Esophagus squamous epithelium (tissue), 5 donors: ENCODE measurements at regions not wholly inside any gene's neighbourhood (a gene's known extent, or its start where the extent isn't known, plus 50 kb on each side); places are given as distances from the start of the nearest gene placed in this dataset.

ENCODE experiments used
- DNase-seq: peaks from one replicate; lab custom pipeline; 2025; lab: John Stamatoyannopoulos, UW
- H3K27ac ChIP-seq, 4 donors: fragments of 200-600 bp; sonication (generic); one replicate each; pipeline ENCODE4 v1.5.1; 2016 to 2019; ENCODE audit warnings: mild to moderate bottlenecking in 1 of 4
- H3K27me3 ChIP-seq, 4 donors: fragments of 200-600 bp; sonication (generic); 1 replicate in 3 of 4; 2 replicates in 1 of 4; pipeline versions ENCODE4 v1.5.1 to v1.6.0; 2017 to 2021; ENCODE audit warnings: antibody characterized with exemption in 1 of 4
- H3K36me3 ChIP-seq, 3 donors: fragments of 200-600 bp; sonication (generic); one replicate each; pipeline ENCODE4 v1.5.1; 2016 to 2019
- H3K4me1 ChIP-seq, 3 donors: fragments of 200-600 bp; sonication (generic); one replicate each; pipeline ENCODE4 v1.5.1; 2017 to 2019
- H3K4me3 ChIP-seq, 4 donors: fragments of 200-600 bp; sonication (generic); 1 replicate in 3 of 4; 2 replicates in 1 of 4; pipeline ENCODE4 v1.5.1; 2016 to 2019; ENCODE audit warnings: mild to moderate bottlenecking in 2 of 4, moderate library complexity in 1 of 4
- H3K9me3 ChIP-seq, 3 donors: fragments of 200-600 bp; sonication (generic); one replicate each; pipeline ENCODE4 v1.5.1; 2016 to 2019
- POLR2A ChIP-seq, 4 donors: fragments of 450-650 bp; IDR thresholded peaks; one replicate each; pipeline ENCODE4 v1.6.1; 2017; ENCODE audit warnings: antibody characterized with exemption in 4 of 4, mild to moderate bottlenecking in 4 of 4, moderate library complexity in 3 of 4
- WGBS, 2 donors: methylation state at CpG; one replicate each; pipeline ENCODE4 v1.1.5; 2018; 5-methylcytosine and 5-hydroxymethylcytosine counted together
- intact Hi-C: fragments of 100-400 bp; cut with DNase I; formaldehyde crosslinking; loops from one replicate; pipeline ENCODE4 v1.15.0; 2022
- TF ChIP-seq, protein P1 (sequence below), 6 experiments: fragments of 450-650 bp in 4 of 6; fragments of 200-600 bp in 2 of 6; sonication (generic) in 2 of 6; IDR thresholded peaks; one replicate each; pipeline ENCODE4 v1.5.1; 2016 to 2019; ENCODE audit warnings: antibody characterized with exemption in 6 of 6, mild to moderate bottlenecking in 4 of 6, moderate library complexity in 4 of 6
- donor health status: DM: yes; HTN: yes; CAD: no.

DNA sequence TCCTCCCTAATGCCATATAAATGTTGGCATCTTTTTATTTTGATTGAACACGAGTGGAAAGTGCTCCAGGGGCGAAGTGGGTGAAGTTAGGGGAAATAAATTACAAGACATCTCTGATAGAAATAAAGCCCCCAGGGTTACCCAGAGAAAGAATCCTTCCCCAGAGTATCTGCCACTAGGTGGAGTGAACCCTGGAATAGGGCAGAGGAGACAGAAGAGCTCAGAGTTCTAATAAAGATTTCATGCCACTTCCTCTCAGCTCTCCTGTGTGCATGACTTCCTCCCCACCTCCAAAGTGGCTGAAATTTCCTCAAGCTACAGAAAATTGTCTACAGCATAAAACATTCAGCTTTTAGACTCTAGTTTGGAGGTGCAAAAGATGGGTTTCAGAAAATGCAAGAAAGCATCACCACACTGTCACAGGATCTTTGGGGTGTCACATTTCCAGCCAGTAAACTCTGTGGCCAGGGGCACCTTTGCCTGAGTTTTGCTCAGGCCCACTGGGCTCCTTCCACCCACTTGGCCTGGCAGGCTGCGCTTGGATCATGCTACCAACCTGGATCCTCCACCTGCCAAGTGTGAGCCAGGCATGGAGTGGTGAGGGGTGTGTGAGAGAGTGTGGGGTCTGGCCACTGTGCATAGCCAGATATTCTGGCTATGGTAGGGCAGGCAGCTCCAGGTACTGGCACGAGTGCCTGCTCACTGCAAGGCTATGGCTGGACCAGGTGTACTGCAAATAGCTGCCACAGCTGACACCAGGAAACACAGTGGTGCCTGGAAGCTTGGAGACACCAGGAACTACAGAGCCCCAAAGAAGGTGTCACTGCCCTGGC is 208.8 kb upstream of the USP25 start:
- Histone ChIP-seq H3K4me3 (no peak overlapping the region), H3K27ac (no peak overlapping the region), H3K36me3 (no peaks in the 10 kb centered on the region), H3K27me3 (no peaks in the 10 kb centered on the region), H3K9me3 (no peaks in the 10 kb centered on the region), H3K4me1 (no peaks in the 10 kb centered on the region)
- 77 to 82% methylated on average over 3 of the region's 4 CpGs for WGBS, 2 donors
- no peak for DNase-seq
- intact Hi-C loops = no loop called here
- TF ChIP-seq POLR2A (IDR thresholded peaks at IDR 0.05) = no peak
- TF ChIP-seq, protein P1, sequence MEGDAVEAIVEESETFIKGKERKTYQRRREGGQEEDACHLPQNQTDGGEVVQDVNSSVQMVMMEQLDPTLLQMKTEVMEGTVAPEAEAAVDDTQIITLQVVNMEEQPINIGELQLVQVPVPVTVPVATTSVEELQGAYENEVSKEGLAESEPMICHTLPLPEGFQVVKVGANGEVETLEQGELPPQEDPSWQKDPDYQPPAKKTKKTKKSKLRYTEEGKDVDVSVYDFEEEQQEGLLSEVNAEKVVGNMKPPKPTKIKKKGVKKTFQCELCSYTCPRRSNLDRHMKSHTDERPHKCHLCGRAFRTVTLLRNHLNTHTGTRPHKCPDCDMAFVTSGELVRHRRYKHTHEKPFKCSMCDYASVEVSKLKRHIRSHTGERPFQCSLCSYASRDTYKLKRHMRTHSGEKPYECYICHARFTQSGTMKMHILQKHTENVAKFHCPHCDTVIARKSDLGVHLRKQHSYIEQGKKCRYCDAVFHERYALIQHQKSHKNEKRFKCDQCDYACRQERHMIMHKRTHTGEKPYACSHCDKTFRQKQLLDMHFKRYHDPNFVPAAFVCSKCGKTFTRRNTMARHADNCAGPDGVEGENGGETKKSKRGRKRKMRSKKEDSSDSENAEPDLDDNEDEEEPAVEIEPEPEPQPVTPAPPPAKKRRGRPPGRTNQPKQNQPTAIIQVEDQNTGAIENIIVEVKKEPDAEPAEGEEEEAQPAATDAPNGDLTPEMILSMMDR (IDR thresholded peaks at IDR 0.05) = no peak

DNA sequence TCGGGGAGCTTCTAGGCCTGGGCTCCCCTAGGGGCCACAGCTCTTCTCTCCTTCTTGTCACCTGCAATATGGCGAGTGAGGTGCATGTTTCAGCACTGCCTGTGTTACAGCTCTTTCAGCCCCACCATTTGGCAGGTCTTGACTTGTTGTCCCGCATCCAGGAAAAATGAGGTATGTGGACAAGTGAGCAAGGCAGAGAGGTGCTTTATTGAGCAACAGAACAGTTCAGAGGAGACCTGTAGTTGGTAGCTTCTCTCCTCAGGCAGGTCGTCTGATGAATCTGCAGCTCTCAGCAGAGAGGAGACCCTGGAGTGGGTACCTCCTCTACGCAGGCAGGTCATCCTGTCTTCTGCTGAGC is 208.2 kb upstream of the USP25 start:
- 75% methylated on average over 4 of the region's 5 CpGs; no CpG with 5 or more reads in 1 of the 2 donors for WGBS, 2 donors
- TF ChIP-seq, protein P1 (IDR thresholded peaks at IDR 0.05) = no peak
- no peak for TF ChIP-seq POLR2A (IDR thresholded peaks at IDR 0.05)
- DNase-seq = no peak
- Histone ChIP-seq H3K4me3 (no peak overlapping the region), H3K36me3 (no peaks in the 10 kb centered on the region), H3K27ac (no peak overlapping the region), H3K27me3 (no peaks in the 10 kb centered on the region), H3K9me3 (no peaks in the 10 kb centered on the region), H3K4me1 (no peaks in the 10 kb centered on the region)
- intact Hi-C loops = no loop called here

DNA sequence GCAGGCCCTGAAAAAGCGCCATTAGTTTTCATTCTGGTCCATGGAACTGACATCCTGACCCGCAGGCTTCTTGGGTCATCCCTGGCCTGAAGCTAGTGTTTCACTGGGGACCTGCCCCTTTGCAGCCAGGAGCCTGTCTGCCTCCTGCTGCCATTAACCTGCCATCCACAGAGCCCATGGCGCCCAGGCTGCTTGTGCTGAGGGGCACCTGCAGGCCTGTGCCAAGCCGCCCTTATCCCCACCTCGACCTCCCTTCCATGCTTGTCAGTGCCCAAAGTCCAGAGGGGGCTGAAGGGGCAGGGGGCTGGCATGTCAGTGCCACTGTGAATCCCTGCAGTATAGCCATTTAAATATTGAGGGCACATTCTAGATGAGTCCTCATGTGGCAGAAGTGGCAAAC is 207.6 kb upstream of the USP25 start:
- no peaks in the 10 kb centered on the region for H3K4me1 ChIP-seq
- 92 to 95% methylated on average over 3 to 5 of the region's 5 CpGs for WGBS, 2 donors
- intact Hi-C loops = no loop called here
- TF ChIP-seq, protein P1 (IDR thresholded peaks at IDR 0.05) = no peak
- no peak for TF ChIP-seq POLR2A (IDR thresholded peaks at IDR 0.05)
- H3K27ac ChIP-seq = no peak overlapping the region
- no peak overlapping the region for H3K4me3 ChIP-seq
- no peaks in the 10 kb centered on the region for H3K27me3 ChIP-seq
- DNase-seq = no peak
- H3K9me3 ChIP-seq = no peaks in the 10 kb centered on the region
- no peaks in the 10 kb centered on the region for H3K36me3 ChIP-seq

DNA sequence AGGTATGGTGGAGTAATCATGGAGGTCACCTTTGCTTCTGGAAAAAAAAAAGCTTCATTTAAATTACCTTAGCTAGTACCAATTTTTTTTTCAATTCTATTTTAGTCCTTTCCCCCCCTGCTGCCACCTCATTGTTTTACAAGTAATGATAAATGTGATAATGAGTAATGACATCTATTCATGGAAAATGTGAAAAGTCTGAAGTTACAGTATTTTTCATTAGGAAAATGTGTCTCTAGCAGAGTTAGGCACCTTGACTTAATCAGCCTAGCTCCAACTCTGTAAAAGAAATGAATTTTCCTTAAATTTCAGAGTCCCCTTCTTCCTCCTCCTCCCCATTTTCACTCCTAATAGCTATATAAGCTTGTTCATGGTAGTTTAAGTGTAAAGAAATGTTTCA is 204.9 kb upstream of the USP25 start:
- intact Hi-C loops = no loop called here
- TF ChIP-seq, protein P1 (IDR thresholded peaks at IDR 0.05) = no peak
- TF ChIP-seq POLR2A (IDR thresholded peaks at IDR 0.05) = no peak
- H3K27me3 ChIP-seq = no peaks in the 10 kb centered on the region
- no peak overlapping the region for H3K4me3 ChIP-seq
- no peak for DNase-seq
- no peaks in the 10 kb centered on the region for H3K9me3 ChIP-seq
- H3K4me1 ChIP-seq = no peaks in the 10 kb centered on the region
- no peak overlapping the region for H3K27ac ChIP-seq
- H3K36me3 ChIP-seq = no peaks in the 10 kb centered on the region

DNA sequence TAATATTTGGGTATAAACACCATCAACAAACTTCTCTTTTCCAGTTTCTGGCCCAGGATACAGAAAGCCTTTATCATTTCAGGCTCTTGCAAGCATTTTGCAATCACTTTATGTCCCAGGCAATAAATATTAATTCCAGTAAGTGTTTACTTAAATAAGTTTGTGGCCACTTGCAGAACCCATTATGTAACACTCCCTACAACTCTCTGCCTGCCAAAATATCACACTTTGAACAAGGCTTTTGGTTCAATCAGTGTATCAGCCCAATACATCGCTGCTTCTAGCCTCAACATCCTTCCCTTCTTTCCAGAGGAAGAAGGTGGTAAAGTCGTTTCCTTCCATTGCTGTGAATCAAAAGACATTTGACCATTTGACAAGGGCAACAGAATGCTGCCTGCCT is 203.0 kb upstream of the USP25 start:
- Histone ChIP-seq H3K27ac (no peak overlapping the region), H3K9me3 (no peaks in the 10 kb centered on the region), H3K4me1 (no peaks in the 10 kb centered on the region), H3K4me3 (no peak overlapping the region), H3K36me3 (no peaks in the 10 kb centered on the region), H3K27me3 (peaks cover 0 to 7% (median 0%) of the 10 kb centered on the region in 4 donors)
- TF ChIP-seq, protein P1 (IDR thresholded peaks at IDR 0.05) = no peak
- TF ChIP-seq POLR2A (IDR thresholded peaks at IDR 0.05) = no peak
- intact Hi-C loops = no loop called here
- 43 to 47% methylated on average over 2 of the region's 2 CpGs for WGBS, 2 donors
- no peak for DNase-seq
